ENCODE measurements at regions not wholly inside any gene's neighbourhood (a gene's known extent, or its start where the extent isn't known, plus 50 kb on each side); places are given as distances from the start of the nearest gene placed in this dataset.

- no peak for DNase-seq (ENCODE audit: low spot score)
Observed at GRCh38 chr6:16989382-16989781, 112.5 kb upstream of the STMND1 start.

GRCh38 chr6:16987996-16988395 is 113.9 kb upstream of the STMND1 start:
- DNase-seq (ENCODE audit: low spot score): no peak
- no peak for TF ChIP-seq CTCF (IDR thresholded peaks at IDR 0.05)
- Histone ChIP-seq H3K27ac (no peak overlapping the region), H3K4me3 (no peak overlapping the region)

More at GRCh38 chr6:16989382-16989781, 112.5 kb upstream of the STMND1 start:
- no peak for TF ChIP-seq CTCF (IDR thresholded peaks at IDR 0.05)
- Histone ChIP-seq H3K4me3 (no peak overlapping the region), H3K27ac (no peak overlapping the region)

GRCh38 chr6:16985513-16986284 is 116.2 kb upstream of the STMND1 start:
- Histone ChIP-seq H3K4me3 (peak overlapping the region; percentile 44), H3K27ac (no peak overlapping the region)
- DNase-seq (ENCODE audit: low spot score): no peak
- no peak for TF ChIP-seq CTCF (IDR thresholded peaks at IDR 0.05)

- no peak for TF ChIP-seq CTCF (IDR thresholded peaks at IDR 0.05)
- Histone ChIP-seq H3K4me3 (no peak overlapping the region), H3K27ac (no peak overlapping the region)
- DNase-seq (ENCODE audit: low spot score): no peak
Observed at GRCh38 chr6:16982807-16983206, 119.0 kb upstream of the STMND1 start.

DNA sequence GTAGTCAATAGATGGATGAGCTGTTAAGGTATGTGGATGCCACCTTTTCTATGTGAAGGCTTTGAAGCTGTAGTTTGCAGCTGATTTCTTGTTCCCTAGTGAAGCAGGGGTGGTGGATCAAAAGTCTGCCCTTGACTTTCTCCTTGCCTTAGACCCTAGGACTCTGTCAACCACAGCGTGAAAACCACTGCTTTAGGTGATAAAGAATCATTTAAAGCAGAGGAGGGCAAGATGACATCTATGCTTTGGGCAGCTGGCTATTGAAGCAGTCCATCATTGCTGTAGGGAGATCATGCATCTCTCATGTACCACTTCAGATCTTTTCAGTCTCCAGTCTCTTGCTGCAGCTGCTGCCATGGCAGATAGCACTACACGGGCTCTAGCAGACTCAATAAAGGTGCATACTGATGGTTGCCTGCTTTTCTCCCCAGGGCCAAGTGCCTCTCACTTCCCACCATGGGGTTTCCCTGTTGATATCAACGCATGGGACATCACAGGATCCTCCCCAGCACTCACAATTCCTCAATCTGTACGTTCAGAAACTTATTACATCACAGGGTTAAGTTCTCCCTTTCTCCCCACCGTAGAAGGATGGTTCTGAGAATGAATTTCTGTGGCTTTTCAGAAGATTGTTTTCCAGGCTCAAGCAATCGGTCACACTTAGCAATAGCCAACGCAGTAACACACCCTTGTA is 122.0 kb upstream of the STMND1 start:
- TF ChIP-seq CTCF (IDR thresholded peaks at IDR 0.05): no peak
- DNase-seq (ENCODE audit: low spot score): no peak
- H3K4me3 ChIP-seq: no peak overlapping the region
- H3K27ac ChIP-seq: no peak overlapping the region

- Histone ChIP-seq H3K4me3 (no peak overlapping the region), H3K27ac (no peak overlapping the region)
- no peak for TF ChIP-seq CTCF (IDR thresholded peaks at IDR 0.05)
- no peak for DNase-seq (ENCODE audit: low spot score)
Observed at GRCh38 chr6:16978686-16979085, 123.2 kb upstream of the STMND1 start.
